GM03348 (cell line): ENCODE measurements at regions not wholly inside any gene's neighbourhood (a gene's known extent, or its start where the extent isn't known, plus 50 kb on each side); places are given as distances from the start of the nearest gene placed in this dataset.

Experiments used
- DNase-seq: peaks from one replicate; pipeline ENCODE4 v3.0.0; 2012; ENCODE audit warnings: low spot score

- DNase-seq, result no peak
Measured at GRCh38 chr22:48954781-48955311, 872.8 kb downstream of the BRD1 start.

- DNase-seq, result no peak
Measured at GRCh38 chr22:48953830-48954229, 873.8 kb downstream of the BRD1 start.

- DNase-seq, result no peak
Measured at GRCh38 chr22:48953103-48953720, 874.5 kb downstream of the BRD1 start.

- no peak for DNase-seq
Measured at GRCh38 chr22:48952256-48953102, 875.2 kb downstream of the BRD1 start.

GRCh38 chr22:48951836-48952235 lies 875.8 kb downstream of the BRD1 start:
- no peak for DNase-seq

- DNase-seq, result no peak
Measured at GRCh38 chr22:48950151-48950915, 877.3 kb downstream of the BRD1 start.

- DNase-seq, result no peak
Measured at GRCh38 chr22:48949375-48950149, 878.1 kb downstream of the BRD1 start.

- no peak for DNase-seq
Measured at GRCh38 chr22:48948575-48949170, 879.0 kb downstream of the BRD1 start.

GRCh38 chr22:48947636-48948035 lies 880.0 kb downstream of the BRD1 start:
- no peak for DNase-seq

- no peak for DNase-seq
Measured at GRCh38 chr22:48945621-48946458, 881.8 kb downstream of the BRD1 start.

- DNase-seq, result no peak
Measured at GRCh38 chr22:48944751-48945620, 882.7 kb downstream of the BRD1 start.

GRCh38 chr22:48944433-48944750 lies 883.3 kb downstream of the BRD1 start:
- no peak for DNase-seq

GRCh38 chr22:48943567-48944432 lies 883.9 kb downstream of the BRD1 start:
- DNase-seq, result no peak

- no peak for DNase-seq
Measured at GRCh38 chr22:48942698-48943566, 884.7 kb downstream of the BRD1 start.

- no peak for DNase-seq
Measured at GRCh38 chr22:48941903-48942575, 885.6 kb downstream of the BRD1 start.

- no peak for DNase-seq
Measured at GRCh38 chr22:48941033-48941902, 886.4 kb downstream of the BRD1 start.
